8988T (cell line): ENCODE measurements at regions not wholly inside any gene's neighbourhood (a gene's known extent, or its start where the extent isn't known, plus 50 kb on each side); places are given as distances from the start of the nearest gene placed in this dataset.
"Not testable (repeated sequence)": the region's sequence is repeated elsewhere in the genome, so short reads cannot be mapped to it uniquely, and the experiment has no call there.

Experiments
- DNase-seq: peaks from one replicate; pipeline ENCODE4 v3.0.0; 2011

GRCh38 chr2:176578292-176578691, 309.1 kb downstream of the MTX2 start:
- DNase-seq, result not testable (repeated sequence)

GRCh38 chr2:176579608-176580007, 310.4 kb downstream of the MTX2 start:
- no peak for DNase-seq

GRCh38 chr2:176581557-176582165, 312.4 kb downstream of the MTX2 start:
- DNase-seq, result no peak

- no peak for DNase-seq
Measured at GRCh38 chr2:176582176-176582575, 312.9 kb downstream of the MTX2 start.

GRCh38 chr2:176582990-176583481, 313.8 kb downstream of the MTX2 start:
- no peak for DNase-seq

GRCh38 chr2:176583607-176584006, 314.4 kb downstream of the MTX2 start:
- DNase-seq, result no peak

- DNase-seq, result no peak
Measured at GRCh38 chr2:176584333-176584732, 315.1 kb downstream of the MTX2 start.

- no peak for DNase-seq
Measured at GRCh38 chr2:176585291-176585690, 316.0 kb downstream of the MTX2 start.

GRCh38 chr2:176585791-176586190, 316.5 kb downstream of the MTX2 start:
- no peak for DNase-seq

GRCh38 chr2:176589287-176589686, 320.0 kb downstream of the MTX2 start:
- no peak for DNase-seq

GRCh38 chr2:176589825-176590440, 320.7 kb downstream of the MTX2 start:
- no peak for DNase-seq

- DNase-seq, result no peak
Measured at GRCh38 chr2:176592216-176592615, 323.0 kb downstream of the MTX2 start.

- DNase-seq, result no peak
Measured at GRCh38 chr2:176595986-176596385, 326.7 kb downstream of the MTX2 start.

GRCh38 chr2:176597916-176598315, 328.7 kb downstream of the MTX2 start:
- no peak for DNase-seq

- DNase-seq, result no peak
Measured at GRCh38 chr2:176598351-176598750, 329.1 kb downstream of the MTX2 start.

- DNase-seq, result no peak
Measured at GRCh38 chr2:176599796-176600485, 330.7 kb downstream of the MTX2 start.

- no peak for DNase-seq
Measured at GRCh38 chr2:176601066-176601465, 331.8 kb downstream of the MTX2 start.

- DNase-seq, result no peak
Measured at GRCh38 chr2:176612036-176612435, 342.8 kb downstream of the MTX2 start.

- peak; percentile 10 for DNase-seq
Measured at GRCh38 chr2:176612736-176613135, 343.5 kb downstream of the MTX2 start.

GRCh38 chr2:176613323-176613987, 344.2 kb downstream of the MTX2 start:
- no peak for DNase-seq

- DNase-seq, result no peak
Measured at GRCh38 chr2:176614049-176614448, 344.8 kb downstream of the MTX2 start.

- no peak for DNase-seq
Measured at GRCh38 chr2:176614930-176615329, 345.7 kb downstream of the MTX2 start.

GRCh38 chr2:176619504-176619903, 350.3 kb downstream of the MTX2 start:
- no peak for DNase-seq

- DNase-seq, result no peak
Measured at GRCh38 chr2:176621350-176621749, 352.1 kb downstream of the MTX2 start.
